Tibial nerve (tissue), 4 donors: ENCODE measurements at regions not wholly inside any gene's neighbourhood (a gene's known extent, or its start where the extent isn't known, plus 50 kb on each side); places are given as distances from the start of the nearest gene placed in this dataset.

Experiments used
- EP300 ChIP-seq, 2 donors: sonication (generic); formaldehyde crosslinking; IDR thresholded peaks; one replicate each; pipeline ENCODE4 v1.6.1; 2017; ENCODE audit warnings: antibody characterized with exemption in 2 of 2, mild to moderate bottlenecking in 1 of 2
- POLR2A ChIP-seq, 2 donors: fragments of 450-650 bp; IDR thresholded peaks; one replicate each; pipeline ENCODE4 v1.6.1; 2017; ENCODE audit warnings: antibody characterized with exemption in 2 of 2, mild to moderate bottlenecking in 2 of 2, moderate library complexity in 2 of 2
- TF ChIP-seq, protein P1 (sequence below), 5 experiments: fragments of 200-600 bp in 3 of 5; fragments of 450-650 bp in 2 of 5; sonication (generic) in 3 of 5; IDR thresholded peaks; one replicate each; pipeline ENCODE4 v1.5.1; 2016 to 2019; ENCODE audit warnings: antibody characterized with exemption in 5 of 5, mild to moderate bottlenecking in 3 of 5, moderate library complexity in 2 of 5

DNA sequence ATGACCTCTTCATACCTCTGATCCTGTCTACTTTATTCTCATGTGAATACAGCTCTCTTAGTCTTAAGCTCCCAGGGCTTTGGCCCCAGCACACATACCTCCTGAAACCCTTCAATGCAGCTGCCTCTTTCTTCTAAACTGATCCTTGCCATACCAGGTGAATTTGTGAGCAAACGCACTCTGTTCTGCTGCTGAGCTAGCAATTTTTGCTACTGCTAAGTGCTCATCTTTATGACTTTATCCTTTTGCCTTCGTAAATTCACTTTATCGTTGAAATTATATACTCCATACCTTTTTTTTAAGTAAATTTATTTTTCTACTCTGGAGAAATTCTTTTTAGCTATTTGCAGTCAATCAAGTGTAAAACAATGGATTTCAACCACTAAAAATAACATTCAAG, 287.7 kb downstream of the CMPK2 start:
- no peak for TF ChIP-seq EP300 (IDR thresholded peaks at IDR 0.05)
- TF ChIP-seq, protein P1, sequence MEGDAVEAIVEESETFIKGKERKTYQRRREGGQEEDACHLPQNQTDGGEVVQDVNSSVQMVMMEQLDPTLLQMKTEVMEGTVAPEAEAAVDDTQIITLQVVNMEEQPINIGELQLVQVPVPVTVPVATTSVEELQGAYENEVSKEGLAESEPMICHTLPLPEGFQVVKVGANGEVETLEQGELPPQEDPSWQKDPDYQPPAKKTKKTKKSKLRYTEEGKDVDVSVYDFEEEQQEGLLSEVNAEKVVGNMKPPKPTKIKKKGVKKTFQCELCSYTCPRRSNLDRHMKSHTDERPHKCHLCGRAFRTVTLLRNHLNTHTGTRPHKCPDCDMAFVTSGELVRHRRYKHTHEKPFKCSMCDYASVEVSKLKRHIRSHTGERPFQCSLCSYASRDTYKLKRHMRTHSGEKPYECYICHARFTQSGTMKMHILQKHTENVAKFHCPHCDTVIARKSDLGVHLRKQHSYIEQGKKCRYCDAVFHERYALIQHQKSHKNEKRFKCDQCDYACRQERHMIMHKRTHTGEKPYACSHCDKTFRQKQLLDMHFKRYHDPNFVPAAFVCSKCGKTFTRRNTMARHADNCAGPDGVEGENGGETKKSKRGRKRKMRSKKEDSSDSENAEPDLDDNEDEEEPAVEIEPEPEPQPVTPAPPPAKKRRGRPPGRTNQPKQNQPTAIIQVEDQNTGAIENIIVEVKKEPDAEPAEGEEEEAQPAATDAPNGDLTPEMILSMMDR (IDR thresholded peaks at IDR 0.05), result no peak
- no peak for TF ChIP-seq POLR2A (IDR thresholded peaks at IDR 0.05)
